Gastroesophageal sphincter (tissue), 3 donors: ENCODE measurements at regions not wholly inside any gene's neighbourhood (a gene's known extent, or its start where the extent isn't known, plus 50 kb on each side); places are given as distances from the start of the nearest gene placed in this dataset.

Experiments used
- POLR2A ChIP-seq, 2 donors: fragments of 450-650 bp; IDR thresholded peaks; one replicate each; pipeline ENCODE4 v1.6.1; 2017; ENCODE audit warnings: antibody characterized with exemption in 2 of 2, mild to moderate bottlenecking in 2 of 2, moderate library complexity in 1 of 2
- TF ChIP-seq, protein P1 (sequence below), 4 experiments: fragments of 200-600 bp in 2 of 4; fragments of 450-650 bp in 2 of 4; sonication (generic) in 1 of 4; IDR thresholded peaks; one replicate each; pipeline ENCODE4 v1.5.1; 2017 to 2019; ENCODE audit warnings: antibody characterized with exemption in 4 of 4, mild to moderate bottlenecking in 2 of 4, moderate library complexity in 2 of 4

DNA sequence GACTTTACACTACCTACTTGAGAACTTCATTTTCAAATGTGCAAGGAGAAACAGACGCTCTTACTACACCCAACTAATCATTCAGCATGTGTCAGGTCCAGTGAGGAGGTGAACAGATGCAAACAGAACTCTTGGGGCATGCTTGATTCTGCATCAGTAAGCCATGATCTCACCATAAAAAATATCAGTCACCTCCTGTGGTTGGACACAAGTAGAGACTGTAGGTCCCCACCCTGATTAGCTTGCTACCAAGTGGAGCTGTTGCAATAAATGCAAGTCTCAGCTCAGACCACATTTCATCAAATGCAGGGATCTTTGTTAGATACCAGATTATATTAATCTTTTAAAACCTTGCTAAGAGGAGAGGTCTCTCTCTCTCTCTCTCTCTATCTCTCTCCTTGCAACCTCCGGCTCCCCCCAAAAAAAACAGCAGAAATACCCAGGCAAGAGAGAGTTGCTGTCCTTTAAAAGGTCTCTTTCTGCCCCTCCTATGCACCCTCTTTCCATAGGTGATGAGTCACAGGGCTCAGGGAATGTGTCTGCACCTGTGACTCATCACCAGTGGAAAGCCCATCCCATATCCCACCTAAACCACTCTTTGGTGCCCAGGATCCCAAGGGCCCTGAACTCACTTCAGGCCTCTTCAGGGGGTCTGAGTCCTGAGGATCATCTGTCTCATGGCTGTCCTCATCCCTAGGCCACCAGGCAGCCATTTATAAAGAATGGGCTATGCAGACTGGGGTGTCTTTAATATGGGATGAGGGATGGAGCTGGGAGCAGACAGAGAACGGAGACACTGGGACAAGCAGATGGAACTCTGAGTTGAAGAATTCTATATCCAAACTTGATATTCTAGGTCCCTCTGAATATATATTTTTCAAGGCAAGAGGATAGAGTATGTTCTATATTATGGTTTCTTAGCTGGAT is 154.5 kb downstream of the QRSL1 start:
- TF ChIP-seq, protein P1, sequence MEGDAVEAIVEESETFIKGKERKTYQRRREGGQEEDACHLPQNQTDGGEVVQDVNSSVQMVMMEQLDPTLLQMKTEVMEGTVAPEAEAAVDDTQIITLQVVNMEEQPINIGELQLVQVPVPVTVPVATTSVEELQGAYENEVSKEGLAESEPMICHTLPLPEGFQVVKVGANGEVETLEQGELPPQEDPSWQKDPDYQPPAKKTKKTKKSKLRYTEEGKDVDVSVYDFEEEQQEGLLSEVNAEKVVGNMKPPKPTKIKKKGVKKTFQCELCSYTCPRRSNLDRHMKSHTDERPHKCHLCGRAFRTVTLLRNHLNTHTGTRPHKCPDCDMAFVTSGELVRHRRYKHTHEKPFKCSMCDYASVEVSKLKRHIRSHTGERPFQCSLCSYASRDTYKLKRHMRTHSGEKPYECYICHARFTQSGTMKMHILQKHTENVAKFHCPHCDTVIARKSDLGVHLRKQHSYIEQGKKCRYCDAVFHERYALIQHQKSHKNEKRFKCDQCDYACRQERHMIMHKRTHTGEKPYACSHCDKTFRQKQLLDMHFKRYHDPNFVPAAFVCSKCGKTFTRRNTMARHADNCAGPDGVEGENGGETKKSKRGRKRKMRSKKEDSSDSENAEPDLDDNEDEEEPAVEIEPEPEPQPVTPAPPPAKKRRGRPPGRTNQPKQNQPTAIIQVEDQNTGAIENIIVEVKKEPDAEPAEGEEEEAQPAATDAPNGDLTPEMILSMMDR (IDR thresholded peaks at IDR 0.05): no peak
- TF ChIP-seq POLR2A (IDR thresholded peaks at IDR 0.05): no peak
